C4-2B (cell line): ENCODE measurements at regions not wholly inside any gene's neighbourhood (a gene's known extent, or its start where the extent isn't known, plus 50 kb on each side); places are given as distances from the start of the nearest gene placed in this dataset.

Experiments
- CTCF ChIP-seq: fragments of 450-650 bp; conservative IDR thresholded peaks from 2 replicates; pipeline ENCODE4 v1.5.1; 2017; ENCODE audit warnings: mild to moderate bottlenecking
- ZFX ChIP-seq: fragments of 450-650 bp; IDR thresholded peaks from 2 replicates; pipeline ENCODE4 v1.6.1; 2017

GRCh38 chr14:28361486-28361885 lies 405.1 kb upstream of the FOXG1 start:
- TF ChIP-seq CTCF, result no peak
- TF ChIP-seq ZFX, result no peak
